ENCODE measurements at regions not wholly inside any gene's neighbourhood (a gene's known extent, or its start where the extent isn't known, plus 50 kb on each side); places are given as distances from the start of the nearest gene placed in this dataset.
A peak's percentile ranks its signal among the peaks of the same experiment; 100 is the strongest.
"Not testable (repeated sequence)": the region's sequence is repeated elsewhere in the genome, so short reads cannot be mapped to it uniquely, and the experiment has no call there.

GRCh38 chr1:143699731-143700130 lies 272.1 kb downstream of the FAM72C start:
- no peak for DNase-seq (ENCODE audit: low read depth in 3 of 3)

GRCh38 chr1:143699115-143699514 lies 272.7 kb downstream of the FAM72C start:
- DNase-seq (ENCODE audit: low read depth in 3 of 3), result no peak

DNA sequence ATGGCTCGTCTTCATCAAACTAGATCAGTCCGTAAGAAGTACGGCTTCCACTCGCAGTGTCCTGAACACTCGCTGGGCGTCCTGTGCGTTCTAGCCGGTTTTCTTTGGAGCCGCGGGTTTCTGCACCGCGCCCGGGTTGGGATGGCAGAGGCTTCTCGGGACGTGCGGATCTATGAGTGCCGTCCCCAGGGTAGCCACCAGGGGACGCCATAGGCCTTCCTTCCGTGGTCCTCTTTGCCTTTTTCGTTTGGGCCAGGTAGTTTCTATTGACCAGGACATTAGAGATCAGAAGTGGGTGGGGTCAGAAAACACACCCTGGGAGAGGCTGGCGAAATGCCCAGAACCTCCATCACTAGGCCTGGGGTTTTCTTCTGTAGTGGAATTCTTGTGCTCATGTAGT lies 273.8 kb downstream of the FAM72C start:
- peak in 2 of 3 donors; percentile 4 to 9 for DNase-seq (ENCODE audit: low read depth in 3 of 3)

GRCh38 chr1:143694085-143694484 lies 277.7 kb downstream of the FAM72C start:
- DNase-seq (ENCODE audit: low read depth in 3 of 3), result no peak

- no peak for DNase-seq (ENCODE audit: low read depth in 3 of 3)
These were observed 279.7 kb downstream of the FAM72C start for GRCh38 chr1:143691971-143692529.

DNA sequence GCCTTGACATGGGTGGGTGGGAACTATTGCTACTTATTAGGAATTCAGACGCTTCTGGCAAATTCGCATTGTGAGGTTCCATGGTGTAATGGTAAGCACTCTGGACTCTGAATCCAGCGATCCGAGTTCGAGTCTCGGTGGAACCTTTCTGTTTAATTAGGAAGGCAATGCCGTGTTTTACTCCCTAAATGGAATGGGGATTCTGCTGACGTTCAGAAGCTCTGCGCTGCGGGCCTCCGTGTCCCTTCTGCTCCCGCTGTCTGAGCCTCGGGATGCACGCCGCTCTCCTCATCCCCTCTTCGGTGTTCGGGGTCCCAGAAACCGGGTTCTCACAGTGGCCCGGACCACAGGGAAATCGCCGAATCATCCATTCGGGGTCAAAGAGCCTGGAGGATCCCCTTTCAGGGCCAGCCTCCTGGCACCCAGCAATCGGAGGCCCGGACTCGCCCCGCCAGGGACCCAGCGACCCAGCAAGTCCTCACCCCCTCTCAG lies 280.3 kb downstream of the FAM72C start:
- no peak for DNase-seq (ENCODE audit: low read depth in 3 of 3)

GRCh38 chr1:143689781-143690180 lies 282.0 kb downstream of the FAM72C start:
- no peak for DNase-seq (ENCODE audit: low read depth in 3 of 3)

DNA sequence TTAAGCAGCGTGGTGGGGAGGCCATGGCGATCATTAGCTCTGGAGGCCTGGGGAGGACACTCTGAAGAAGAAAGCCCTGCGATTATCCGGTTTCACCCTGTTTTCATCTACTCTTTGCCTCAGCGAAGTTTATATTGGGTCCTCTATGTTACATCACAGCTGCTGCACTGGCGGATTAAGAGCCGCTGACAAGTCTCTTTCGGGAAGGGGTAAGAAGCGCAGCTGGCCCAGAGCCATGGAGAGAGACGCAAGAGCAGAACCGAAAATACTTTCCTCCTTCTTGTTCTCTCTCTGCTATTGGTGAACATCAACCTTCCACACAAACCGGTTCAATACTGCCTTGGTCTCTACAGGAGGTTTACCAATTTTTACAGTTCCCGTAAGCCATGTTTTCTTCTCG lies 291.5 kb downstream of the FAM72C start:
- no peak for DNase-seq (ENCODE audit: low read depth in 3 of 3)

DNA sequence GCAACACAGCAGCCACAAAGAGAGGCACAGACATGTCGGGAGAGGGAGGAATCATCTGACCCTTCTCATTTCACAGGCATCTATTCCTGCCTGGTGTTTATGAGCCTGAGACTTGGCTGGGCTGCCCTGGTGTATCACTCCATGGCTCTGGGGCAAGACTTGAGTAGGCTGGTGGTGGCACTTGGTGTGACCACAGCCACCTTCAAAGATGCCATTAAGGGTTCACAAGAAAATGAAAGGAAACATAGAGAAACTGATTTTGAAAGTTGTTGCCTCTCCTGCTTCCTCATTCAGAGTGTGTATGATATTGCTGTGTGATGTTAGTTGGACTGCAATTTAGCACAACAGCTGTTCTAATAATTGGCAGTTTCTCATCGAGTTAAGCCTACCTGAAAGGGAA lies 298.8 kb downstream of the FAM72C start:
- no peak for DNase-seq (ENCODE audit: low read depth in 3 of 3)

GRCh38 chr1:143667730-143668129 lies 304.1 kb downstream of the FAM72C start:
- no peak for DNase-seq (ENCODE audit: low read depth in 3 of 3)

DNA sequence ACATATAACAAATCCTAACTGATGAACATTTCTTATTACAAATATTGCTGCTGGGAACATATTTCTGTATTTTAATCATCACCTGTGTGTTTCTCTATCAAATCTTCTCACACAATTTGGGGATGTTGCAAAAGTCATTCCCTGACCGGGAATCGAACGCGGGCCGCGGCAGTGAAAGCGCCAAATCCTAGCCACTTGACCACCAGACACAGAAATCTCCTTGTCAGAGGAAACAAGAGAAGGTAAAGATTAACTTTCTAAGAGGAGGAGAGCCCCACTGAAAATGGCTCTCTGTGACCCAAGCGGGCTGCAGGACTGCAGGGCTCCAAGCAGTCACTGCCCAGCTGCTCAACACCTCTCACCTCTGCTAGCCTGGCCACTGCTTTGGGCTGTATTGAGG lies 304.9 kb downstream of the FAM72C start:
- no peak for DNase-seq (ENCODE audit: low read depth in 3 of 3)

DNA sequence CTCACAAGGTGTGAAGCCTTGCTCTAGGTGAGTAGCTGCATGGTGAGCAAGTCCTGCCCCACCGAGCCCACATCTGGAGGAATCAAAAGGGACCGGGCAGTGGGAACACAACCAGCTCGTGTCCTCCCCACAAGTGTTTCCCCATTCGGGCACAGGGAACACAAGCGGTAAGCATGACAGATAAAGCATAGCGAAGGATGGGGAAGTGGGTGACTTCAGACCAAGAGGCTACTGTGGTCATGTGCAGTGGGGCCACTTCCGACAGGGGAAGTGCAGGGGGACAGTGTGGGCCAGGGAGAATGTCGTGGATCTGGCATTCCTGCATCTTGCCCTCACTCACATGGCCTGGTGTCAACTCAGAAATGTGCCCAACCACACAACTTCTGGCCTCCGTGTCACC lies 306.2 kb downstream of the FAM72C start:
- DNase-seq (ENCODE audit: low read depth in 3 of 3), result no peak

DNA sequence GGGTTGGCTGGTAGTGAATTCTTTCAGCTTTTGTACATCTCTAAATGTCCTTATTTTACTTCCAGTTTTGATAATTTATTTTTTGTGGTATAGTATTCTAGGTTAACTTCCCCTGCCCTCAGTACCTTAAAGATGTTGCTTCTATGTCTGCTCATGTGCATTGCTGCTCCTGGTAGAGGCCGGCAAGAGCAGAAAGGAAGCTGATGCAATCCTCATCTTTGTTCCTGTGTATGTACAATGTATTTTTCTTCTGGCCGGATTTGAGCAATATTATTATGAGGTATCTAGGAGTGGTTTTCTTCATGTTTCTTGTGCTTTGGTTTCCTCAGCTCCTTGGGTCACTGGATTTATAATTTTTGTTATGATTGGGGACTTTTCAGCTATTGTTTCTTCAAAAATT lies 308.7 kb downstream of the FAM72C start:
- not testable (repeated sequence) for DNase-seq (ENCODE audit: low read depth in 3 of 3)

GRCh38 chr1:143661418-143662101 lies 310.2 kb downstream of the FAM72C start:
- DNase-seq (ENCODE audit: low read depth in 3 of 3), result no peak

DNA sequence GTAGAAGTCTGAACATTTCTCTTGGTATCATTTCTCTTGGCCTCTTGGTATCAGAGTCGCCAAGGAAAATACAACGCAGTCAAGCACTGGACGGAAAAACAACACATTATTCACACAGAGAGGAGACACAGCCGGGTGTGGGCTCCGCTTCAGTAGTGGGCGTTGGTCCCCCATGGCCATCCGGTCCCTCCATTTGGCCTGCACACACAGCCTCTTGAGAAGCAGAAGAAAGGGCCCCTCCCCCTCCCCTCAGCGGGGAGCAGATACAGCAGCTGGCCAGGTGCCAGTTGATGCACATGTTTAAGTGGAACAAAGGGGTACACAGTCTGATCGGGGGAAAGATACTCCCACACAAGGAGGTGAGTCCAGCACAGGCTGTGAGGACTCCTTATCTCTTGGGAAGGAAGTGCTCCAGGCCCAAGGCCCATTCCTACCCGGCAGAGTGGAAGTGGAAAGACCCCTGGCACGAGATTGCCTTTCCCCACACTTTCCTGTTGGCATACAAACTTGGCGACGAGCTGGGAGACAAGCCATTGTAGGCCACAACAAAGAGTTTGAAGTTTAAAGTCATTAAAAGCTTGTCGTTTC lies 311.3 kb downstream of the FAM72C start:
- DNase-seq (ENCODE audit: low read depth in 3 of 3), result no peak

DNA sequence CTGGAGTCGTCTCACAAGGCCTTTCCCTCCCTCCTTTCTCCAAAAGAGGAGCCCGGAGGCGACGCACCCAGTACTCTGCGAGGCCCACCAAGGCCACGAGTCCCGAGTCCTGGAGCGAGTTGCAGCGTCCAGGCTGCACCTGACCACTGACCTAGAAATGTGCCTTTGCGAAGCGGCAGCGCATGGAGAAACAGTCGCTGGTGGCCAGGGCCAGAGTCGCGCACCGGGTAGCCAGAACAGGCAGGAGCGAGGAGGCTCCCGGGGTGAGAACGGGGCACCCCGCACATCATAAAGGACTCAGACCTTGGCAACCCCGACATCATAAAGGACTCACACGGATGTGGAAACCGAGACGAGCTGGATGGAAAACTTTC lies 318.4 kb downstream of the FAM72C start:
- no peak for DNase-seq (ENCODE audit: low read depth in 3 of 3)

DNA sequence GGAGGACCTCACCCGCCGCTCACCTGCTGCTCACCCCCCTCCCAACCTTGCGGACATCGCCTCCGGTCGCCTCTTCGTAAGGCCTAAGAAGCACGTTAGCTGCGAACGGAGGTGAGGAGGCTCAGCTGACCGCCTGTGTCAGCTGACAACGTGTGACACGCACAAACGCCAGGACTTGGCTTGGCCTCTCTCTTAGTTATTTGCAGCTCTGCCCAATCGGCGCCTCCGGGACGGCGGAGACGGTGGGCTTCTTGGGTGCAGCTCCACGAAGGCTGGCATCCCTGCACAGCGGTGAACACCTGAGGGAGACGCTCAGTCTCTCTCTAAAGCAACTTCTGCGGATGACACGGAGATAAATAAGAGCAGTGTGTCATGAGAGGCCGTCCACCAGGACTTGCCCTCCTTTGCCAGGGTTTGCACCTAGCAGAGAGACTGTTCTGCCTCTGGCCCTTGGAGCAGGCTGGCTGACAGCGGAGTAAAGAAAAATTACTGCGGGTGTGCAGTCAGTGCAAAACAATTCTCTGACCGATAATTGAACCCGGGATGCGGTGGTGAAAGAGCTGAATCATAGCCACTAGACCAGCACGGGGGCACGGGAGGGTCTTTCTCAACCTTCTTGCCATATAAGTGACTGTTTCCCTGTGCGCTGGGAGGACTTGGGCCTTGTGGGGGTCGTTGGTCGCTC lies 318.9 kb downstream of the FAM72C start:
- no peak for DNase-seq (ENCODE audit: low read depth in 3 of 3)

DNA sequence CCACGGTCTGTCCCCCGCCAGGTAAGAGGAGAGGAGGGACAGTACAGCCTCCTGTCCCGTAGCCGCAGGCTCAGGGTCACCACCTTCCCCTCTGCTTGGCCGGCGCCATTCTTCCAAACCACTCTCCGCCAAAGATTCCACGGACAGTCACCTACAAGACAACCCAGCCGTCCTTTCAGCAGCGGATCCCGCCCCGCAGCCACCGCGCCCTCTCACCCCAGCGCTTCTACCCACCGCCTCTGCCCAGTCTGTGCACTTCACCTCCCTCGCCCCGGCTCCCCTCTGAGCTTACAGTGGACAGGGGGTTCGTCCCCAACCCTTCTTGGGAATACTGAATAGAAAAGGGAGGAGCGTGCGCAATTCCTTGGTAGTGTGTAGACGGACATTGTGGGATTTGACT lies 319.6 kb downstream of the FAM72C start:
- no peak for DNase-seq (ENCODE audit: low read depth in 3 of 3)

GRCh38 chr1:143651350-143651992 lies 320.3 kb downstream of the FAM72C start:
- no peak for DNase-seq (ENCODE audit: low read depth in 3 of 3)

DNA sequence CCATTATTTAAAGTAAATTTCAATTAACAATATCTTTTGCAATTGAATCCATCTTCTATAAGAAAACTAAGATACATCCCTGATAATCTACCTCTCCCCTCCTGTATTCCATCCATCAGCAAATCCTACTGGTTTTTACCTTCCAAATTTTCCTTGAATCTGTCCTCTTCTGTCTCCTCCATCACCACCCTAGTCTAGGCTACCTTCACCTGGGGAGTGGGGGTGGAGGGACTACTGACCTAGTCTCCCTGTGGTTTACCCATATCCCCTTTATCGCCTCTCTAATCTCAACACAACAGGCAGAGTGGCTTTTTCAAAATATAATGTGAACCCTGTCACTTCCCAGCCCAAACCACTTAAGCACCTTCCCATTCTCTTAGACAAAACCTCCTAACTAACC lies 327.8 kb downstream of the FAM72C start:
- DNase-seq (ENCODE audit: low read depth in 3 of 3), result not testable (repeated sequence)

DNA sequence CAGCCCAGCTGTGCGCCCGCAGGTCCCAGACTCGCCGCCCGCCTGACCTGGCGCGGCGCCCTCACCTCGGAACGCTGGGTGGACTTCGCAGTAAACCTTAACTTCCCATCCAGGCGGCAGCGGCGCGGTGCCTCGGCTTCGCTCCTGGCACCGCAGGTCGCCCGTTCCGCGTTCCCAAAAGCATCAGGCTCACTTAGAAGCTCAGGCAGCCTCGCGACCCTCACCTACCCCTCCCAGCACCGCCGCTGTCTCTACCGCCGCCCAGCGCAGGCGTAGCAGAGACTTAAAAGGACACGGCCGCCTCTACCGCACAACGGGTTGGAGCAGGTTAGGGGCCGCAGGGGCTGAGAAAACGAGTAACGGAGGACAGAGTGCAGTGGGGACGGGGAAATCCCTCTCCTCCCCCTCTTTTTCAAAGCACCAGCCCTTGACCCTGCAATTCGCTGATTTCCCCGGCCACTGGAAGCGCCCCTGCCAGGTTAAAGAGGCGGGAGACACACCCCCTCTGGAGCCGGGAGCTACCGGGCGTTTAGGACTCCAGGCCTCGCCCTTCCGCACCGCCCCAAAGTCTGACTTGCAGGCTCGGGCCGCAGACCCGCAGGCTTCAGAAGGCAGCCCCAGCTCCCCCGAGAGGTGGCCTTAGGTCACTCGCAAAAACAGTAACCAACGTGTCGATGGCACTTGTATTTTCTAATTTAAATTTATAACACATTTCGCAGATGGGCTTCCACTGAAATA lies 328.5 kb downstream of the FAM72C start:
- DNase-seq (ENCODE audit: low read depth in 3 of 3), result no peak

DNA sequence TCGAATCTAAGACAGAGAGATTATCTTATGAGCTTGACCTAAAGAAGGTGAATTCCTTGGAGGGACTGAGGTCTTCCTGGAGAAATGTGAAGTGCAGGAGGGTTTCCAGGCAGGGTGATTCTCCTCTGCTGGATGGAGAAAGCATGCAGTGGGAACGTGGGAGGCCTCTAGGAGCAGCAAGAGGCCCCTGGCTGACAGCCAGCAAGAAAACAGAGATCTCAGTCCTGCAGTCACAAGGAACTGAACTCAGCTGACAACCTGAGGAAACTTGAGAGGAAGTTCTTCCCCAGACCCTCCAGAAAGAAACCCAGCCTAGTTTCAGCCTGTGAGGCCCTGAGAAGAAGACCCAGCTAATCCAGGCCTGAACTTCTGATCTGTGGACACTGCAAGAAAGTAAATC lies 345.9 kb downstream of the FAM72C start:
- no peak for DNase-seq (ENCODE audit: low read depth in 3 of 3)
